Liver (tissue), 8 donors: ENCODE measurements at regions not wholly inside any gene's neighbourhood (a gene's known extent, or its start where the extent isn't known, plus 50 kb on each side); places are given as distances from the start of the nearest gene placed in this dataset.

Source experiments
- DNase-seq: peaks from one replicate; pipeline ENCODE4 v3.0.0-alpha.2; 2017; ENCODE audit warnings: low spot score
- H3K27ac ChIP-seq, 2 donors: one replicate each; pipeline ENCODE4 v1.7.0; 2013; ENCODE audit warnings: inconsistent platforms in 2 of 2, low read length in 2 of 2, control low read depth in 1 of 2, low read depth in 1 of 2, mild to moderate bottlenecking in 1 of 2
- H3K27me3 ChIP-seq, 4 donors: one replicate each; pipeline versions ENCODE4 v1.6.1 to v1.7.0; 2013; ENCODE audit warnings: low read length in 3 of 4, inconsistent platforms in 1 of 4, mild to moderate bottlenecking in 1 of 4, moderate library complexity in 1 of 4; ENCODE audit not compliant: control insufficient read depth in 4 of 4, insufficient read depth in 4 of 4
- H3K36me3 ChIP-seq, 4 donors: one replicate each; pipeline versions ENCODE4 v1.6.1 to v1.7.0; 2013; ENCODE audit warnings: low read length in 3 of 4, mild to moderate bottlenecking in 3 of 4, low read depth in 1 of 4, moderate library complexity in 1 of 4; ENCODE audit not compliant: control insufficient read depth in 4 of 4, insufficient read depth in 3 of 4
- H3K4me1 ChIP-seq, 4 donors: one replicate each; pipeline versions ENCODE4 v1.6.1 to v1.7.0; 2013; ENCODE audit warnings: low read length in 3 of 4, mild to moderate bottlenecking in 3 of 4, moderate library complexity in 1 of 4; ENCODE audit not compliant: control insufficient read depth in 4 of 4, insufficient read depth in 4 of 4
- H3K4me3 ChIP-seq, 3 donors: one replicate each; pipeline versions ENCODE4 v1.6.1 to v1.7.0; 2013; ENCODE audit warnings: low read length in 3 of 3, control low read depth in 1 of 3, low read depth in 1 of 3, mild to moderate bottlenecking in 1 of 3
- H3K9ac ChIP-seq, 2 donors: one replicate each; pipeline ENCODE4 v1.7.0; 2013; ENCODE audit warnings: low read length in 2 of 2, mild to moderate bottlenecking in 2 of 2, moderate library complexity in 2 of 2, control low read depth in 1 of 2, low read depth in 1 of 2
- H3K9me3 ChIP-seq, 4 donors: one replicate each; pipeline versions ENCODE4 v1.6.1 to v1.7.0; 2013; ENCODE audit warnings: low read length in 3 of 4; ENCODE audit not compliant: control insufficient read depth in 4 of 4
- ATF3 ChIP-seq: IDR thresholded peaks from 2 replicates; pipeline ENCODE4 v1.6.1; 2016; ENCODE audit warnings: antibody characterized with exemption
- CTCF ChIP-seq: fragments of 150-350 bp; IDR thresholded peaks from 2 replicates; pipeline ENCODE4 v1.5.1; 2017; ENCODE audit warnings: improper control_type of control experiment, low read depth, low read length; ENCODE audit not compliant: missing input control
- EGR1 ChIP-seq, 2 donors: IDR thresholded peaks; 2 replicates each; pipeline ENCODE4 v1.6.1; 2016 to 2018; ENCODE audit warnings: antibody characterized with exemption in 2 of 2, low read depth in 2 of 2
- FOXA1 ChIP-seq: IDR thresholded peaks from 2 replicates; pipeline ENCODE4 v1.6.1; 2016; ENCODE audit warnings: antibody characterized with exemption
- FOXA2 ChIP-seq: IDR thresholded peaks from 2 replicates; pipeline ENCODE4 v1.6.1; 2016; ENCODE audit warnings: antibody characterized with exemption
- GABPA ChIP-seq, 2 donors: IDR thresholded peaks in 1 of 2; conservative IDR thresholded peaks in 1 of 2; 2 replicates each; pipeline ENCODE4 v1.6.1; 2016; ENCODE audit warnings: antibody characterized with exemption in 2 of 2, mild to moderate bottlenecking in 1 of 2, moderate library complexity in 1 of 2
- HNF4A ChIP-seq, 2 donors: conservative IDR thresholded peaks; 2 replicates each; pipeline ENCODE4 v1.6.1; 2016; ENCODE audit warnings: antibody characterized with exemption in 2 of 2, mild to moderate bottlenecking in 2 of 2
- HNF4G ChIP-seq: IDR thresholded peaks from 2 replicates; pipeline ENCODE4 v1.6.1; 2016; ENCODE audit warnings: antibody characterized with exemption
- MAX ChIP-seq: IDR thresholded peaks from 2 replicates; pipeline ENCODE4 v1.6.1; 2016; ENCODE audit warnings: antibody characterized with exemption
- NR2F2 ChIP-seq: IDR thresholded peaks from 2 replicates; pipeline ENCODE4 v1.6.1; 2016; ENCODE audit warnings: antibody characterized with exemption
- RAD21 ChIP-seq, 2 donors: IDR thresholded peaks; 2 replicates each; pipeline ENCODE4 v1.6.1; 2016; ENCODE audit warnings: antibody characterized with exemption in 2 of 2, mild to moderate bottlenecking in 2 of 2
- REST ChIP-seq: IDR thresholded peaks from 2 replicates; pipeline ENCODE4 v1.6.1; 2016; ENCODE audit warnings: antibody characterized with exemption, mild to moderate bottlenecking
- RXRA ChIP-seq, 2 donors: IDR thresholded peaks; 2 replicates each; pipeline ENCODE4 v1.6.1; 2017 to 2018; ENCODE audit warnings: antibody characterized with exemption in 2 of 2, mild to moderate bottlenecking in 1 of 2
- SP1 ChIP-seq: IDR thresholded peaks from 2 replicates; pipeline ENCODE4 v1.6.1; 2018; ENCODE audit warnings: antibody characterized with exemption, mild to moderate bottlenecking
- TAF1 ChIP-seq: conservative IDR thresholded peaks from 2 replicates; pipeline ENCODE4 v1.6.1; 2016; ENCODE audit warnings: antibody characterized with exemption, mild to moderate bottlenecking
- YY1 ChIP-seq: IDR thresholded peaks from 2 replicates; pipeline ENCODE4 v1.6.1; 2016; ENCODE audit warnings: antibody characterized with exemption, mild to moderate bottlenecking
- ZBTB33 ChIP-seq: IDR thresholded peaks from 2 replicates; pipeline ENCODE4 v1.6.1; 2016; ENCODE audit warnings: antibody characterized with exemption
- WGBS: extraction: QIAGEN DNeasy Blood & Tissue Kit; methylation state at CpG from one replicate; pipeline ENCODE4 v1.1.7; 2013; 5-methylcytosine and 5-hydroxymethylcytosine counted together
- donor health status: healthy.
- donor health status: healthy.
- donor health status: healthy.
- donor health status: healthy.
- donor health status: healthy.

- Histone ChIP-seq H3K36me3 (no peaks in the 10 kb centered on the region), H3K9me3 (no peaks in the 10 kb centered on the region), H3K27ac (no peak overlapping the region), H3K9ac (no peak overlapping the region), H3K4me1 (no peaks in the 10 kb centered on the region), H3K4me3 (no peak overlapping the region), H3K27me3 (no peaks in the 10 kb centered on the region)
- no peak for TF ChIP-seq GABPA (IDR thresholded peaks at IDR 0.05 in 1 of 2, conservative IDR thresholded peaks at IDR 0.05 in 1 of 2)
- 79% methylated on average over 2 of the region's 2 CpGs for WGBS
- no peak for DNase-seq
Measured at GRCh38 chr3:155013427-155013826, 66.7 kb upstream of the MME start.

GRCh38 chr3:155012584-155012983 is 67.5 kb upstream of the MME start:
- Histone ChIP-seq H3K27me3 (no peaks in the 10 kb centered on the region), H3K27ac (no peak overlapping the region), H3K4me3 (no peak overlapping the region), H3K4me1 (no peaks in the 10 kb centered on the region), H3K9me3 (no peaks in the 10 kb centered on the region), H3K9ac (no peak overlapping the region), H3K36me3 (no peaks in the 10 kb centered on the region)
- WGBS = 88% methylated on average over 4 of the region's 4 CpGs
- TF ChIP-seq EGR1 (IDR thresholded peaks at IDR 0.05; ENCODE audit: low read depth in 2 of 2) = no peak
- no peak for TF ChIP-seq CTCF
- TF ChIP-seq GABPA (IDR thresholded peaks at IDR 0.05 in 1 of 2, conservative IDR thresholded peaks at IDR 0.05 in 1 of 2) = no peak
- no peak for TF ChIP-seq YY1
- TF ChIP-seq FOXA2 = no peak
- no peak for TF ChIP-seq TAF1
- no peak for TF ChIP-seq HNF4A (conservative IDR thresholded peaks at IDR 0.05)
- TF ChIP-seq HNF4G = no peak
- TF ChIP-seq REST = no peak
- TF ChIP-seq ZBTB33 = no peak
- TF ChIP-seq MAX = no peak
- no peak for TF ChIP-seq ATF3
- no peak for TF ChIP-seq RXRA (IDR thresholded peaks at IDR 0.05)
- TF ChIP-seq RAD21 (IDR thresholded peaks at IDR 0.05) = no peak
- no peak for TF ChIP-seq NR2F2
- TF ChIP-seq FOXA1 = no peak
- no peak for TF ChIP-seq SP1
- DNase-seq = no peak
